ENCODE measurements at regions not wholly inside any gene's neighbourhood (a gene's known extent, or its start where the extent isn't known, plus 50 kb on each side); places are given as distances from the start of the nearest gene placed in this dataset.

DNA sequence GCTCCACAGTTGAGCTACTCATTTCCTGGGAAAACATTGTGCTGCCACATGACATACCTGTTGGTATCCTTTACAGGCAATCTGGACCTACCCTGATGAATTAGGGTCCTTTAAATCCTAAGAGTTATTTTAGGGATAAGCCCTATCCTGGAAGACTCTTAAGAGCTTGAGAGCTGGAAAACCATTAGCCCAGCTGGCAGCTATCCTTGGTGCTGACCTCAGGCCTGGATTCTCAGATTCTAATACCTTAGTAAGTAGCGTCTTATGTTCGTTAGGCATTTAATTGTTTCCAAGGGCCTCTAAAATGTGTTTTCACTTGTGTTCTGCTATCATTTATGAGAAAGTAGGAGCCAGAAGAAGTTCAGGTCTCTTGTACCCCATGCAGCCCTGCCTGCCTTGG lies 93.0 kb upstream of the SORCS3 start:
- TF ChIP-seq JUN (IDR thresholded peaks at IDR 0.05; ENCODE audit: borderline replicate concordance, low read depth, low read length) (no peak), JUN (CRISPR knock-in tag; IDR thresholded peaks at IDR 0.05; ENCODE audit: borderline replicate concordance) (no peak), DPF2 (IDR thresholded peaks at IDR 0.05) (no peak), ZNF277 (CRISPR knock-in tag; IDR thresholded peaks at IDR 0.05; ENCODE audit: borderline replicate concordance) (no peak), GMEB1 (CRISPR knock-in tag; IDR thresholded peaks at IDR 0.05) (no peak), HCFC1 (IDR thresholded peaks at IDR 0.05; ENCODE audit: low read depth, low read length) (no peak), HLTF (IDR thresholded peaks at IDR 0.05) (no peak)
- TF ChIP-seq, protein P1, sequence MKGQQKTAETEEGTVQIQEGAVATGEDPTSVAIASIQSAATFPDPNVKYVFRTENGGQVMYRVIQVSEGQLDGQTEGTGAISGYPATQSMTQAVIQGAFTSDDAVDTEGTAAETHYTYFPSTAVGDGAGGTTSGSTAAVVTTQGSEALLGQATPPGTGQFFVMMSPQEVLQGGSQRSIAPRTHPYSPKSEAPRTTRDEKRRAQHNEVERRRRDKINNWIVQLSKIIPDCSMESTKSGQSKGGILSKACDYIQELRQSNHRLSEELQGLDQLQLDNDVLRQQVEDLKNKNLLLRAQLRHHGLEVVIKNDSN (CRISPR knock-in tag; IDR thresholded peaks at IDR 0.05), result no peak

All from K562 (cell line).